ENCODE measurements at regions not wholly inside any gene's neighbourhood (a gene's known extent, or its start where the extent isn't known, plus 50 kb on each side); places are given as distances from the start of the nearest gene placed in this dataset.

GRCh38 chr2:235113854-235114253 lies 162.0 kb downstream of the SH3BP4 start:
- TF ChIP-seq POLR2A (IDR thresholded peaks at IDR 0.05; ENCODE audit: low read depth, low read length) = no peak
- TF ChIP-seq POLR2AphosphoS5 (IDR thresholded peaks at IDR 0.05; ENCODE audit: low read depth, low read length) = no peak
- TF ChIP-seq TAF1 (IDR thresholded peaks at IDR 0.05; ENCODE audit: borderline replicate concordance, low read depth, low read length) = no peak
